ENCODE measurements at regions not wholly inside any gene's neighbourhood (a gene's known extent, or its start where the extent isn't known, plus 50 kb on each side); places are given as distances from the start of the nearest gene placed in this dataset.

GRCh38 chr2:154637456-154637855 lies 61.0 kb upstream of the KCNJ3 start:
- DNase-seq (ENCODE audit: insufficient read length) (no peak), FAIRE-seq (no peak)
- no peak for TF ChIP-seq POLR2AphosphoS5 (IDR thresholded peaks at IDR 0.05; ENCODE audit: low read depth, low read length)
- no peak for TF ChIP-seq POLR2A (IDR thresholded peaks at IDR 0.05; ENCODE audit: low read depth, low read length)
- TF ChIP-seq TAF1 (IDR thresholded peaks at IDR 0.05; ENCODE audit: borderline replicate concordance, low read depth, low read length) = no peak

GRCh38 chr2:154638783-154639182 lies 59.7 kb upstream of the KCNJ3 start:
- FAIRE-seq (no peak), DNase-seq (ENCODE audit: insufficient read length) (no peak)
- TF ChIP-seq TAF1 (IDR thresholded peaks at IDR 0.05; ENCODE audit: borderline replicate concordance, low read depth, low read length) (no peak), POLR2AphosphoS5 (IDR thresholded peaks at IDR 0.05; ENCODE audit: low read depth, low read length) (no peak), POLR2A (IDR thresholded peaks at IDR 0.05; ENCODE audit: low read depth, low read length) (no peak)

GRCh38 chr2:154640000-154640399 lies 58.5 kb upstream of the KCNJ3 start:
- TF ChIP-seq POLR2AphosphoS5 (IDR thresholded peaks at IDR 0.05; ENCODE audit: low read depth, low read length) (no peak), POLR2A (IDR thresholded peaks at IDR 0.05; ENCODE audit: low read depth, low read length) (no peak), TAF1 (IDR thresholded peaks at IDR 0.05; ENCODE audit: borderline replicate concordance, low read depth, low read length) (no peak)
- FAIRE-seq = no peak
- DNase-seq (ENCODE audit: insufficient read length) = no peak
